GM12873 (cell line): ENCODE measurements at regions not wholly inside any gene's neighbourhood (a gene's known extent, or its start where the extent isn't known, plus 50 kb on each side); places are given as distances from the start of the nearest gene placed in this dataset.

ENCODE experiments used
- TF ChIP-seq, protein P1 (sequence below): IDR thresholded peaks from 2 replicates; pipeline ENCODE4 v1.5.1; 2012; ENCODE audit warnings: low read depth, mild to moderate bottlenecking, moderate library complexity, low read length, control low read depth; ENCODE audit not compliant: insufficient read depth; ENCODE audit errors: missing control alignments

- TF ChIP-seq, protein P1, sequence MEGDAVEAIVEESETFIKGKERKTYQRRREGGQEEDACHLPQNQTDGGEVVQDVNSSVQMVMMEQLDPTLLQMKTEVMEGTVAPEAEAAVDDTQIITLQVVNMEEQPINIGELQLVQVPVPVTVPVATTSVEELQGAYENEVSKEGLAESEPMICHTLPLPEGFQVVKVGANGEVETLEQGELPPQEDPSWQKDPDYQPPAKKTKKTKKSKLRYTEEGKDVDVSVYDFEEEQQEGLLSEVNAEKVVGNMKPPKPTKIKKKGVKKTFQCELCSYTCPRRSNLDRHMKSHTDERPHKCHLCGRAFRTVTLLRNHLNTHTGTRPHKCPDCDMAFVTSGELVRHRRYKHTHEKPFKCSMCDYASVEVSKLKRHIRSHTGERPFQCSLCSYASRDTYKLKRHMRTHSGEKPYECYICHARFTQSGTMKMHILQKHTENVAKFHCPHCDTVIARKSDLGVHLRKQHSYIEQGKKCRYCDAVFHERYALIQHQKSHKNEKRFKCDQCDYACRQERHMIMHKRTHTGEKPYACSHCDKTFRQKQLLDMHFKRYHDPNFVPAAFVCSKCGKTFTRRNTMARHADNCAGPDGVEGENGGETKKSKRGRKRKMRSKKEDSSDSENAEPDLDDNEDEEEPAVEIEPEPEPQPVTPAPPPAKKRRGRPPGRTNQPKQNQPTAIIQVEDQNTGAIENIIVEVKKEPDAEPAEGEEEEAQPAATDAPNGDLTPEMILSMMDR, result no peak
These were observed 748.0 kb upstream of the CTNND2 start for GRCh38 chr5:12652201-12652600.

- TF ChIP-seq, protein P1, result no peak
These were observed 744.3 kb upstream of the CTNND2 start for GRCh38 chr5:12648558-12648957.

- TF ChIP-seq, protein P1, result no peak
These were observed 743.4 kb upstream of the CTNND2 start for GRCh38 chr5:12647613-12648012.

DNA sequence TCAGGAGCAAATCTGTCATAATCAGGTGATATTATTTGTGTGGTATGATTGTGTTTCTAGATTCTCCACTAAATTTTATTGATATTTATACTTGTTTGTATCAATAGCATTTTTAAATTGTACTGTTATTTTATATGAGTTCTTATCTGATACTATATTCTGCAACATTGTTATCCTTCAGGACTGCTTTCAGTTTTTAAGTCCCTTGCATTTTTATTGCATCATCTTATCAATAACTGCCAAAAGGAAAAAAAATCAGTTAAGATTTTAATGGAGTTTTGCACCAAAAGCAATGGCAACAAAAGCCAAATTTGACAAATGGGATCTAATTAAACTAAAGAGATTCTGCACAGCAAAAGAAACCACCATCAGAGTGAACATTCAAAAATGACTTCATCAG is 741.3 kb upstream of the CTNND2 start:
- TF ChIP-seq, protein P1, result no peak

GRCh38 chr5:12636209-12636608 is 732.0 kb upstream of the CTNND2 start:
- TF ChIP-seq, protein P1, result no peak

- TF ChIP-seq, protein P1, result no peak
These were observed 722.3 kb upstream of the CTNND2 start for GRCh38 chr5:12626556-12626955.

GRCh38 chr5:12625667-12626263 is 721.5 kb upstream of the CTNND2 start:
- TF ChIP-seq, protein P1, result no peak
